HG02852 (cell line): ENCODE measurements at regions not wholly inside any gene's neighbourhood (a gene's known extent, or its start where the extent isn't known, plus 50 kb on each side); places are given as distances from the start of the nearest gene placed in this dataset.

ENCODE experiments used
- ATAC-seq: cut with Tn5 transposase; IDR thresholded peaks from one replicate; pipeline ENCODE4 v1.9.1; 2021; ENCODE audit warnings: mild to moderate bottlenecking, moderate library complexity; ENCODE audit not compliant: unreplicated experiment

DNA sequence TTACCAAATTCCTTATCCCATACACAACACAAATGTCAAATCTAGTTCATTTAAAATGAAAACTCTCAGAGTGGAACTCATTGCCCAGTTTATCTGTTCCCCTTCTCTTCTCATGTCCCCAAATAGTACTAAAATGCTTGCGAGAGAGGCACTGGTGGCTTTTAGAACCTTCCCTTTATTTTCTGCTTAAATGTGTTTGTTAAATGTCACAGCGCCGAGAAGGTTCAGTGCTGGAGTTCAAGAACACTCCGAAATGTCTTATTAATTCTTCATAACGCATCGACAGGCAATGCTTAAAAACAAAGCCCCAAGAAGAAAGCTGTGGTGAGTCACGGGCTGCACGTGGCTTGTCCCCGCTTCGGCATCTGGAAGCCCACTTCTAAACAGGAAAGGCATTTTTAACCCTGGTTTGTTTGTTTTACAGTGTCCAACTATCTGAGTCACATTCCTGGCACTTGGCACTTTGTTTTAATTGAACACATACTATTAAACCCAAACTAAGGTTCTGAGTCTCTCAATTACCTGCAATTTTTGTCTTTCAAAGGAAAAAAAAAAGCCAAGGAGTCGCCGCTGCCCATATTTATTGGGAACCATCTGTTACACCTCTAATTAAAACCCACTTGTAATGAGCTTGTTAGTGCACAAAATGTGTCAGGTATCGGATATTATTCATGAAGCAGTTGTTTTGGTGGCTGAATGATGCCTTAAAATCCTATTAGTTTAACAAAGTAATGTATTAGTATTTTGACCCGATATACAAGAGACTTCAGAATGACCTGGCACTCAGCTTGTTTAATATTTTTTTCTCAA lies 49.9 kb upstream of the MGMT start:
- ATAC-seq = no peak
